ENCODE measurements at regions not wholly inside any gene's neighbourhood (a gene's known extent, or its start where the extent isn't known, plus 50 kb on each side); places are given as distances from the start of the nearest gene placed in this dataset.

- no peak for TF ChIP-seq POLR2AphosphoS5 (IDR thresholded peaks at IDR 0.05; ENCODE audit: low read depth, low read length)
- no peak for TF ChIP-seq CTCF (IDR thresholded peaks at IDR 0.05)
- TF ChIP-seq TCF7L2 (IDR thresholded peaks at IDR 0.05; ENCODE audit: low read depth, low read length) = no peak
Observed at GRCh38 chr17:53724726-53725125, 98.0 kb upstream of the KIF2B start.

All from Panc1 (cell line).